Kasumi-1 (cell line): ENCODE measurements at regions not wholly inside any gene's neighbourhood (a gene's known extent, or its start where the extent isn't known, plus 50 kb on each side); places are given as distances from the start of the nearest gene placed in this dataset.
A peak's percentile ranks its signal among the peaks of the same experiment; 100 is the strongest.

Experiments
- DNase-seq, 2 experiments: peaks; one replicate each; lab custom pipeline; 2025; lab: John Stamatoyannopoulos, UW

GRCh38 chr5:116848954-116849581 is 274.4 kb upstream of the SEMA6A start:
- no peak for DNase-seq

GRCh38 chr5:116847960-116848359 is 273.3 kb upstream of the SEMA6A start:
- no peak for DNase-seq

- DNase-seq, result no peak
Measured at GRCh38 chr5:116844015-116844414, 269.4 kb upstream of the SEMA6A start.

- DNase-seq, result no peak
Measured at GRCh38 chr5:116842514-116842961, 267.9 kb upstream of the SEMA6A start.

- no peak for DNase-seq
Measured at GRCh38 chr5:116841734-116842133, 267.1 kb upstream of the SEMA6A start.

GRCh38 chr5:116838011-116838536 is 263.5 kb upstream of the SEMA6A start:
- DNase-seq, result no peak

- no peak for DNase-seq
Measured at GRCh38 chr5:116834796-116835515, 260.3 kb upstream of the SEMA6A start.

- no peak for DNase-seq
Measured at GRCh38 chr5:116830079-116830478, 255.5 kb upstream of the SEMA6A start.

GRCh38 chr5:116827078-116827477 is 252.5 kb upstream of the SEMA6A start:
- DNase-seq, result no peak

- no peak for DNase-seq
Measured at GRCh38 chr5:116825486-116825885, 250.9 kb upstream of the SEMA6A start.

GRCh38 chr5:116824751-116825438 is 250.3 kb upstream of the SEMA6A start:
- no peak for DNase-seq

- DNase-seq, result no peak
Measured at GRCh38 chr5:116814626-116815385, 240.2 kb upstream of the SEMA6A start.

GRCh38 chr5:116813906-116814305 is 239.3 kb upstream of the SEMA6A start:
- DNase-seq, result no peak

GRCh38 chr5:116813356-116813755 is 238.7 kb upstream of the SEMA6A start:
- no peak for DNase-seq

- no peak for DNase-seq
Measured at GRCh38 chr5:116810951-116811350, 236.3 kb upstream of the SEMA6A start.

GRCh38 chr5:116806836-116807235 is 232.2 kb upstream of the SEMA6A start:
- DNase-seq, result no peak

- no peak for DNase-seq
Measured at GRCh38 chr5:116799401-116799800, 224.8 kb upstream of the SEMA6A start.

- DNase-seq, result peak in 1 of 2 experiments; percentile 1
Measured at GRCh38 chr5:116795189-116795588, 220.6 kb upstream of the SEMA6A start.

GRCh38 chr5:116789522-116789921 is 214.9 kb upstream of the SEMA6A start:
- no peak for DNase-seq

- no peak for DNase-seq
Measured at GRCh38 chr5:116788851-116789403, 214.3 kb upstream of the SEMA6A start.

GRCh38 chr5:116787570-116787969 is 212.9 kb upstream of the SEMA6A start:
- no peak for DNase-seq

- DNase-seq, result no peak
Measured at GRCh38 chr5:116785106-116785505, 210.5 kb upstream of the SEMA6A start.
